GM23248 (cell line): ENCODE measurements at regions not wholly inside any gene's neighbourhood (a gene's known extent, or its start where the extent isn't known, plus 50 kb on each side); places are given as distances from the start of the nearest gene placed in this dataset.

Experiments used
- EZH2 ChIP-seq: fragments of 200-600 bp; sonication (generic); IDR thresholded peaks from 2 replicates; pipeline ENCODE4 v1.6.1; 2018; ENCODE audit warnings: antibody characterized with exemption, mild to moderate bottlenecking; ENCODE audit not compliant: insufficient read depth, poor library complexity, severe bottlenecking
- EZH2phosphoT487 ChIP-seq: fragments of 200-600 bp; sonication (generic); IDR thresholded peaks from 2 replicates; pipeline ENCODE4 v1.6.1; 2018; ENCODE audit warnings: antibody characterized with exemption, moderate library complexity, mild to moderate bottlenecking, low read depth; ENCODE audit not compliant: insufficient read depth

GRCh38 chr13:72093262-72093661 lies 226.3 kb upstream of the DACH1 start:
- TF ChIP-seq EZH2 (no peak), EZH2phosphoT487 (no peak)
